Small intestine (tissue), 7 donors: ENCODE measurements at regions not wholly inside any gene's neighbourhood (a gene's known extent, or its start where the extent isn't known, plus 50 kb on each side); places are given as distances from the start of the nearest gene placed in this dataset.

ENCODE experiments used
- DNase-seq, 2 donors: peaks; one replicate each; pipeline versions ENCODE4 v3.0.0 to v3.0.0-alpha.2; 2013
- FAIRE-seq: peaks from 2 replicates; lab custom pipeline; 2012; peaks lifted over from hg19 to GRCh38; lab: Jason Lieb, UNC
- H3K27ac ChIP-seq, 3 donors: one replicate each; pipeline ENCODE4 v1.5.1; 2013; ENCODE audit warnings: low read length in 2 of 3, mild to moderate bottlenecking in 2 of 3, control low read depth in 1 of 3, inconsistent platforms in 1 of 3, low read depth in 1 of 3, moderate library complexity in 1 of 3
- H3K27me3 ChIP-seq, 3 donors: one replicate each; pipeline ENCODE4 v1.6.1; 2013; ENCODE audit warnings: low read length in 3 of 3, inconsistent platforms in 1 of 3; ENCODE audit not compliant: control insufficient read depth in 3 of 3, insufficient read depth in 3 of 3
- H3K36me3 ChIP-seq, 3 donors: one replicate each; pipeline ENCODE4 v1.6.1; 2013; ENCODE audit warnings: low read length in 3 of 3, inconsistent platforms in 1 of 3, low read depth in 1 of 3, mild to moderate bottlenecking in 1 of 3, moderate library complexity in 1 of 3; ENCODE audit not compliant: control insufficient read depth in 3 of 3, insufficient read depth in 2 of 3
- H3K4me1 ChIP-seq, 3 donors: one replicate each; pipeline ENCODE4 v1.6.1; 2013; ENCODE audit warnings: low read length in 2 of 3, inconsistent platforms in 1 of 3, low read depth in 1 of 3, mild to moderate bottlenecking in 1 of 3, moderate library complexity in 1 of 3; ENCODE audit not compliant: control insufficient read depth in 3 of 3, insufficient read depth in 2 of 3
- H3K4me3 ChIP-seq, 3 donors: one replicate each; pipeline ENCODE4 v1.5.1; 2013; ENCODE audit warnings: low read length in 3 of 3, control low read depth in 1 of 3, inconsistent platforms in 1 of 3, low read depth in 1 of 3, mild to moderate bottlenecking in 1 of 3, moderate library complexity in 1 of 3
- H3K9me3 ChIP-seq, 2 donors: one replicate each; pipeline ENCODE4 v1.6.1; 2013; ENCODE audit warnings: low read depth in 1 of 2, low read length in 1 of 2; ENCODE audit not compliant: control insufficient read depth in 2 of 2, insufficient read depth in 1 of 2
- WGBS, 3 donors: extraction: QIAGEN DNeasy Blood & Tissue Kit; methylation state at CpG; one replicate each; pipeline ENCODE4 v1.1.7; 2013; 5-methylcytosine and 5-hydroxymethylcytosine counted together
- donor health status: healthy with polysubstance abuse.
- donor health status: control.
- donor health status: control.
- donor health status: Bipolar disorder and iron deficiency.
- donor health status: healthy.

DNA sequence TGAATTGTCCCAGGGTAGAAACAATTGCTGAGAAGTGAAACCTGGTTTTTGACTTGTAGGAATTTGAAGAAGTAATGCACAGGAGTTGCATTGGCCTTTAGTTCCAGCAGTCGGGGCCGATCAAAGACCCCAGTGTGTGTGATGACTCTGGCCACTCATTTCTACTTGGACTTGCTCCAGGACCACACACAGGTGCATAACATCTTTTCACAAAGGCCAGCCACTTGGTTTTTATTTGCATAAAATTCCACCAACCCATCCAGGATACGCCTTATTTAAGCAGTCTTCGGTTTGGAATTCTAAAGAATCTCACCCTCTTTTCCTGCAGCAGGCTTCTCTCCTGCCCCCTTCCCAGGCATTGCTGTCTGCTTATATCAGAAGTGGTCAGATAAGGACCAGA is 162.0 kb upstream of the HABP2 start:
- Histone ChIP-seq H3K4me1 (no peaks in the 10 kb centered on the region), H3K27me3 (no peaks in the 10 kb centered on the region), H3K27ac (no peak overlapping the region), H3K9me3 (no peaks in the 10 kb centered on the region), H3K4me3 (no peak overlapping the region), H3K36me3 (no peaks in the 10 kb centered on the region)
- WGBS, 3 donors = 67 to 82% (median 71%) methylated on average over 4 of the region's 4 CpGs
- FAIRE-seq (no peak), DNase-seq (no peak)

DNA sequence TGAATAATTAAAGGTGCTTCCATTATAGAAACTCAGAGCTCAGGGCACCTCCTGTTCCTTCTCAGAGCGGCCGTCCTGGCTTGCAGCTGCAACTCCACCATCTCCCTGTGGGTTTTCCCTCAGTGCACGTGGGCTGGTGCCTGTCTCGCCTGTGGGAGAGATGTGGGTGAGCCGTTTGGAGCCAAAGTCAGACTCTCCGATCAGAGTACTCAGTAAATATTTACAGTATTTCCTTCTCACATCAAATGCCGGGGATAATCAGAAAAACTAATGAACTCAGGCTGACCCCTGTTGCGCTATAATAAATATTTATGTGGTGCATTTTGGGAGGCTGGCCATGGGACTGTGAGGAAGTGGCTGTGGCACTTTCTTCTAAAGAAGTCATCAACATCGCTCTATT is 155.8 kb upstream of the HABP2 start:
- 29 to 42% (median 34%) methylated on average over 9 of the region's 9 CpGs for WGBS, 3 donors
- H3K4me1 ChIP-seq = no peaks in the 10 kb centered on the region
- no peaks in the 10 kb centered on the region for H3K36me3 ChIP-seq
- H3K4me3 ChIP-seq = no peak overlapping the region
- H3K9me3 ChIP-seq = peaks cover 0 to 11% of the 10 kb centered on the region in 2 donors
- H3K27me3 ChIP-seq = peaks cover 0 to 2% (median 0%) of the 10 kb centered on the region in 3 donors
- DNase-seq = peak; percentile 9 to 10
- no peak overlapping the region for H3K27ac ChIP-seq
- no peak for FAIRE-seq

DNA sequence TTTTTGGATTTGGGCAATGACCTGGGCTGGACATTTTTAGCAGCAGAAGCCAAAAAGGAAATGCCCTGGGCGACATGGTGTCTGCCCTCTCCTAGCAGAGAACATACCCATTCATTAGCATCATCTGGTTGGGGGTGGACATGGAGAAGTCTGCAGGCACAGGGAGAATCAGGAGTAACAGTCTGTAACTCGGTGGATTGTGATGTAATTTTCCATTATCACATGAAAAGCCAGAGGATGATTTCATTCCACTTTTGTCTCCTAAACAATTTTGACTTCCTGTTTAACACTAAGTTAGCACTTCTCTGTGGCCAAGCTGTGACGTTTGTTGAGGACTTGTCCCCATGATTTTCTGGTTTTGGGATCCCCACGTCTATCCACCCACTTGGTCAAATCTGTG is 153.8 kb upstream of the HABP2 start:
- DNase-seq = no peak
- WGBS, 3 donors = 52 to 75% (median 54%) methylated on average over 4 of the region's 4 CpGs
- Histone ChIP-seq H3K27me3 (peaks cover 0 to 2% (median 0%) of the 10 kb centered on the region in 3 donors), H3K4me3 (no peak overlapping the region), H3K4me1 (no peaks in the 10 kb centered on the region), H3K9me3 (peaks cover 0 to 12% of the 10 kb centered on the region in 2 donors), H3K27ac (no peak overlapping the region), H3K36me3 (no peaks in the 10 kb centered on the region)
- FAIRE-seq = no peak

DNA sequence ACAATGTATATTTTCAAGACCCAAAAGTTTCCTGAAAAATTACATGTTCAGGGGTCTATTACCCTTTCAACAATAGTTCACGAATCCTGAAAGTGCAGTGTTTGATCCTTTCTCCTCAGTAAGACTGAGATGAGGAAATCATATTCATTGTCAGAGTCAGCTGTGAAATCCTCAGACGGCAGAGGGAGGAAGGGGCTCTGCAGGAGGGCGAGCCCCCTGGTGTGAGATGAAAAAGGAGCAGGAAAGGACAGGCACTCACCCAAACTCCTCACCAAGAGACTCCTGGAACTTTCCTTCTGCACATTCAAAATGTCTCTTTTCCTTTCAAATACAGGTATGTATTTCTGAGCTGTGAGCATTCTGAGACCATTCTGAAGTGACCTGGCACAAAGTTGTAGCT is 150.3 kb upstream of the HABP2 start:
- WGBS, 3 donors = 50 to 62% (median 55%) methylated on average over 3 of the region's 3 CpGs
- Histone ChIP-seq H3K9me3 (peaks cover 0 to 12% of the 10 kb centered on the region in 2 donors), H3K36me3 (no peaks in the 10 kb centered on the region), H3K27me3 (peaks cover 0 to 2% (median 2%) of the 10 kb centered on the region in 3 donors), H3K4me3 (no peak overlapping the region), H3K27ac (no peak overlapping the region), H3K4me1 (no peaks in the 10 kb centered on the region)
- no peak for FAIRE-seq
- no peak for DNase-seq

DNA sequence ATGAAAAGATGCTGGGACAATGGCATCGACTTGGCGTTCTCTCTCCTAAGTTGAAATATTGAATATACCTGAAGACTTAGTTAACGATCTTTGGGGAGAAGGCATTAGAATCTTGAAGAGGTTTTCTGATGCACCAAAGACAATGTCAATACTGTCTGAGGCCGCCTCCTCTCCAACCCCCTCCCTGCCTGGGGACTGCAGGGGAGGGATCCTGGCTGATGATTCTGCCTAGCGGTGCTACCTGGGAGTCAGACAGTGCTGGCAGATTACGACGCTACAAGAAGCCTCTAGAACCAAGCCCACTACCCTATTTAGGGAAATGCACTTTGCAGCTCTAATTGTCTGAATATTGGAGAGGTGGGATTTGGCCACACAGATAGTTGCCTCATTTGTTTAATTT is 145.6 kb upstream of the HABP2 start:
- no peak for DNase-seq
- no peak overlapping the region for H3K4me3 ChIP-seq
- WGBS, 3 donors = 73 to 93% (median 85%) methylated on average over 7 of the region's 7 CpGs

DNA sequence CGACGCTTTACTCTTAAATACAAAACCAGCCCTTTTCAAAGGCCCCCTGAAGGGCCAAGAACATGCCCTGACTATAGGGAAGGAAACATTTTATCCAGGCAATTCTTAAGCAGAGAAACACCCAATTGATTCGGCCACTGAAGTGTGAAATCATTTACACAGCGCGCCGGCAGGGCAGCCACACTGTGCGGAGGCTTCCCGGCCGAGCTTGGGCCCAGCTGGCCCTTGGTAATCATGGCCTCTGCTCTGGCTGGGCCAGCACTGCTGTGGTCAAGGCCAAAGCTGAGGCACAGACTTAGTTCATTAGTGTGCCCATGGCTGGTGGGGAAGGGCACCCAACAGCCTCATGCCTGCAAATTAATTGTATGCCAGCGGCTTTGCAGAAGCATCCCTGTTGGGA is 143.7 kb upstream of the HABP2 start:
- Histone ChIP-seq H3K9me3 (no peaks in the 10 kb centered on the region), H3K4me1 (no peaks in the 10 kb centered on the region), H3K4me3 (no peak overlapping the region), H3K27me3 (peaks cover 0 to 6% (median 0%) of the 10 kb centered on the region in 3 donors), H3K36me3 (no peaks in the 10 kb centered on the region), H3K27ac (no peak overlapping the region)
- no peak for DNase-seq
- FAIRE-seq = no peak
- WGBS, 3 donors = 94 to 96% (median 94%) methylated on average over 10 of the region's 10 CpGs

More for the DNA sequence above, 145.6 kb upstream of the HABP2 start:
- Histone ChIP-seq H3K9me3 (no peaks in the 10 kb centered on the region), H3K4me1 (no peaks in the 10 kb centered on the region), H3K27ac (no peak overlapping the region), H3K27me3 (peaks cover 0 to 6% (median 0%) of the 10 kb centered on the region in 3 donors), H3K36me3 (no peaks in the 10 kb centered on the region)
- no peak for FAIRE-seq

DNA sequence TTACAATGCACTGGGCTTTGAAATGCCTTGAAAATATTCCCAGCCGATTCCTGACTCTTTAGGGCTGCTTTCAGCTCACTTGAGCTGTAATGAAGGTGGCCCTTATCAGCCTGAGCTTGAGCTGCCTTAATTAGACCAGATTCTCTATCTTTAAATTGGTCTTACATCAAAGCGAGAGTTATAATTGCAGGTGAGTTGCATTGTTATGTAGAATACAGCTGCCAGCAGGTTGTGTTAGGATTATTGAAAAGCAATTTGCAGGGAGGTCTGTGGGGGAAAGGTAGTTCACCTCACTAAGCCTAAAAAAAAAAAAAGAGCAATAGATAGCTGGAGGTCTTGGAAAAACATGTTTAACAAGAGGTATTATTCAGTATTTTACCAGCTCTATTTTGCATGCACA is 142.2 kb upstream of the HABP2 start:
- H3K36me3 ChIP-seq = no peaks in the 10 kb centered on the region
- H3K27me3 ChIP-seq = peaks cover 0 to 6% (median 0%) of the 10 kb centered on the region in 3 donors
- no peaks in the 10 kb centered on the region for H3K4me1 ChIP-seq
- FAIRE-seq (no peak), DNase-seq (no peak)
- H3K27ac ChIP-seq = no peak overlapping the region
- no peaks in the 10 kb centered on the region for H3K9me3 ChIP-seq
- no peak overlapping the region for H3K4me3 ChIP-seq
- 12 to 55% (median 31%) methylated on average over 2 of the region's 2 CpGs for WGBS, 3 donors

DNA sequence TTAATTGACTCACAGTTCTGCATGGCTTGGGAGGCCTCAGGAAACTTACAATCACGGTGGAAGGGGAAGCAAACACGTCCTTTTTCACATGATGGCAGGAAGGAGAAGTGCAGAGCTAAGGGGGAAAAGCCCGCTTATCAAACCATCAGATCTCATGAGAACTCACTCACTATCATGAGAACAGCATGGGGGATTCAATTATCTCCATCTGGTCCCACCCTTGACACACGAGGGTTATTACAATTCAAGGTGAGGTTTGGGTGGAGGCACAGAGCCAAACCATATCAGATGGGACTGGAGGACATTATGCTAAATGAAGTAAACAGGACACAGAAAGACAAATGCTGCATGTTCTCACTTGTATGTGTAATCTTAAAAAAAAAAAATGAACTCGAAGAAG is 141.4 kb upstream of the HABP2 start:
- H3K4me1 ChIP-seq = no peaks in the 10 kb centered on the region
- H3K36me3 ChIP-seq = no peaks in the 10 kb centered on the region
- H3K27ac ChIP-seq = no peak overlapping the region
- no peak overlapping the region for H3K4me3 ChIP-seq
- H3K27me3 ChIP-seq = peaks cover 0 to 6% (median 0%) of the 10 kb centered on the region in 3 donors
- WGBS, 3 donors = 40 to 44% (median 40%) methylated on average over 5 of the region's 5 CpGs
- H3K9me3 ChIP-seq = no peaks in the 10 kb centered on the region
- no peak for DNase-seq
- FAIRE-seq = no peak

DNA sequence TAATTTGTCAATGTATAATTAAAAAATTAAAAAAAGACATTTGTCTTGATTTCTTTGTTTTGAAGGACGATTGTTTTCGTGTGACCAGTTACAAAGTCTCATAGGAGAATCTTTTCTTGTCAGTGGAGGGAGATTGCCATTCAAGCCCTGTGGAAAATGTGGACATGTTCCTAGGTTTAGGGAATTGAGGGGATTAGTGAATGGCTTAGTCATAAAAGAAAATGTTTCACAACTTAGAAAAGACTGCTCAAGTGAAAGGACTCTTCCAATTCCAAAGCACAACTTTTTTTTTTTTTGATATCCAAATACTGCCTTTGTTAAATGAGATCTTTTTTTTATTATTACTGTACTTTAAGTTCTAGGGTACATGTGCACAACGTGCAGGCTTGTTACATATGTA is 140.7 kb upstream of the HABP2 start:
- Histone ChIP-seq H3K4me3 (no peak overlapping the region), H3K36me3 (no peaks in the 10 kb centered on the region), H3K9me3 (no peaks in the 10 kb centered on the region), H3K27ac (no peak overlapping the region), H3K4me1 (no peaks in the 10 kb centered on the region), H3K27me3 (peaks cover 0 to 4% (median 0%) of the 10 kb centered on the region in 3 donors)
- 71 to 88% (median 83%) methylated on average over 3 of the region's 3 CpGs for WGBS, 3 donors
- FAIRE-seq = no peak
- no peak for DNase-seq
